Activated naive CD8-positive, alpha-beta T cell (primary cell): ENCODE measurements at regions not wholly inside any gene's neighbourhood (a gene's known extent, or its start where the extent isn't known, plus 50 kb on each side); places are given as distances from the start of the nearest gene placed in this dataset.
"Not testable (repeated sequence)": the region's sequence is repeated elsewhere in the genome, so short reads cannot be mapped to it uniquely, and the experiment has no call there.

ENCODE experiments used
- H3K27ac Mint-ChIP-seq: one replicate; pipeline ENCODE4 v1.8.0; 2021; ENCODE audit warnings: mixed read lengths
- H3K27me3 Mint-ChIP-seq: one replicate; pipeline ENCODE4 v1.8.0; 2021; ENCODE audit warnings: mixed read lengths
- H3K36me3 Mint-ChIP-seq: one replicate; pipeline ENCODE4 v1.8.0; 2021; ENCODE audit warnings: mixed read lengths
- H3K4me1 Mint-ChIP-seq: one replicate; pipeline ENCODE4 v1.8.0; 2021; ENCODE audit warnings: low read depth, mixed read lengths
- H3K4me3 Mint-ChIP-seq: one replicate; pipeline ENCODE4 v1.8.0; 2021; ENCODE audit warnings: mild to moderate bottlenecking, mixed read lengths
- H3K9me3 Mint-ChIP-seq: one replicate; pipeline ENCODE4 v1.8.0; 2021; ENCODE audit warnings: low read depth, mixed read lengths

DNA sequence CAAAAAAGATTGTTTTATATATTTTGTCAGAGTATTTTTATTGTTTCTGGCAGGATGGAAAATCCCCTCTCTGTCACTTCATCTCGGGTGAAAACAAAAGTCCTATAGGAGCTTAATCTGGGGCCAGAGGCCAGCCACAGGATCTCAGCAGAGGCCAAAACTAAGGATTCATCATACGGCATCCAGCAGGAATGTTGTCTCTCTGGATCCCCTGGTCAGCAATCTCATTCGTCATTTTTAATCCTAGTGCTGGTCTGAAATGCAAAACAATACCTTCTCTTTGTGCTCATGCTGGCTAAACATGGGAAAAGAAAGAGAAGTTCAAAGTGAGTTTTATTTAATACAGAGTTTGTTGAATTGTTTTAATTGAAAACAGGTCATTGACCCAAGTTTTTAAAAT lies 482.5 kb upstream of the AUTS2 start:
- no peak overlapping the region for H3K4me3 Mint-ChIP-seq
- H3K27me3 Mint-ChIP-seq = no peaks in the 10 kb centered on the region
- no peak overlapping the region for H3K27ac Mint-ChIP-seq
- no peaks in the 10 kb centered on the region for H3K9me3 Mint-ChIP-seq
- no peaks in the 10 kb centered on the region for H3K36me3 Mint-ChIP-seq
- no peaks in the 10 kb centered on the region for H3K4me1 Mint-ChIP-seq

GRCh38 chr7:69116196-69116595 lies 482.1 kb upstream of the AUTS2 start:
- H3K27me3 Mint-ChIP-seq, H3K36me3 Mint-ChIP-seq: not testable (repeated sequence)

DNA sequence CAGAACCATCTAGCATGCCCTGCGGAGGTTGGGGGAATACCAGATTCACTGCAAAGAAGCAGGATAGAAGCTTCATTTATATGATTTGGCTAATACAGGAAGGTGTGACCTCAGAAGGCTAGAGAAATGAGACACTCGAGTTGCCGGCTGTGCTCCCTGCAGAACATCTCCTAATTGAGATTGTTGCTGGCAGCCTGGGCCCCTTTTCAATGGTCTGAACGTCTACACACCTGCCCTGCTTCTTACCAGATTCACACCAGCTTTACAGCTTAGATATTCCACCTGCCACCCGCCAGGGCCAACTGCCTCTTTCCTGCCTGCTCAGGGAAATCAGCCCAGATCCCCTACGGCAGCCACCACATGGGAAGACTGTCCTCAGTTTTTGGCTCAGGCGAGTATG lies 475.3 kb upstream of the AUTS2 start:
- H3K4me1 Mint-ChIP-seq = no peaks in the 10 kb centered on the region
- H3K4me3 Mint-ChIP-seq = no peak overlapping the region
- H3K9me3 Mint-ChIP-seq = peaks cover 4% of the 10 kb centered on the region
- no peaks in the 10 kb centered on the region for H3K36me3 Mint-ChIP-seq
- H3K27me3 Mint-ChIP-seq = peaks cover 4% of the 10 kb centered on the region
- no peak overlapping the region for H3K27ac Mint-ChIP-seq

More at GRCh38 chr7:69116196-69116595, 482.1 kb upstream of the AUTS2 start:
- H3K4me3 Mint-ChIP-seq, H3K27ac Mint-ChIP-seq, H3K4me1 Mint-ChIP-seq, H3K9me3 Mint-ChIP-seq: not testable (repeated sequence)

GRCh38 chr7:69126896-69127479 lies 471.3 kb upstream of the AUTS2 start:
- no peak overlapping the region for H3K27ac Mint-ChIP-seq
- peaks cover 4% of the 10 kb centered on the region for H3K27me3 Mint-ChIP-seq
- no peak overlapping the region for H3K4me3 Mint-ChIP-seq
- H3K4me1 Mint-ChIP-seq = no peaks in the 10 kb centered on the region
- H3K9me3 Mint-ChIP-seq = peaks cover 4% of the 10 kb centered on the region
- H3K36me3 Mint-ChIP-seq = no peaks in the 10 kb centered on the region

GRCh38 chr7:69129524-69129923 lies 468.8 kb upstream of the AUTS2 start:
- Mint-ChIP-seq H3K27ac (no peak overlapping the region), H3K4me3 (no peak overlapping the region), H3K27me3 (peaks cover 9% of the 10 kb centered on the region), H3K36me3 (no peaks in the 10 kb centered on the region), H3K9me3 (peaks cover 4% of the 10 kb centered on the region), H3K4me1 (no peaks in the 10 kb centered on the region)

DNA sequence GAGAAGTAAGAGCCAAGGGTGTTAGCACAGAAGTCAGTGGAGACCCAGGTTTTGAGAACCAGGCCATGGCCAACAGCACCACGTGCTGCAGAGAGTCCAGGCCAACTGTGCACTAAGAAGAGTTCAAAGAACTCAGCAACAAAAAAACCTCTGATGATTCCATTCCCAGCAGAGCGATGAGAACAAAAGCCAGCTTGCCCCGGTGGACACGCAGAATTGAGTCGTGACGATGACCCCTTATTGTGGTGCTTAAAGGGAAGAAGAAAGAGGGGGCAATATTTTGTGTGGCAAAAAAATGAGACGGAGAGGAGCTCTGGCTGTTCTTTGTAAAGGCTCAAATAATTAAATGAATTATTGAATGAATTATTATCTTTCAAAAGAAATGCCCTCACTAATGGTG lies 468.3 kb upstream of the AUTS2 start:
- Mint-ChIP-seq H3K36me3 (no peaks in the 10 kb centered on the region), H3K27ac (no peak overlapping the region), H3K27me3 (peaks cover 10% of the 10 kb centered on the region), H3K9me3 (peaks cover 4% of the 10 kb centered on the region), H3K4me3 (no peak overlapping the region), H3K4me1 (no peaks in the 10 kb centered on the region)

DNA sequence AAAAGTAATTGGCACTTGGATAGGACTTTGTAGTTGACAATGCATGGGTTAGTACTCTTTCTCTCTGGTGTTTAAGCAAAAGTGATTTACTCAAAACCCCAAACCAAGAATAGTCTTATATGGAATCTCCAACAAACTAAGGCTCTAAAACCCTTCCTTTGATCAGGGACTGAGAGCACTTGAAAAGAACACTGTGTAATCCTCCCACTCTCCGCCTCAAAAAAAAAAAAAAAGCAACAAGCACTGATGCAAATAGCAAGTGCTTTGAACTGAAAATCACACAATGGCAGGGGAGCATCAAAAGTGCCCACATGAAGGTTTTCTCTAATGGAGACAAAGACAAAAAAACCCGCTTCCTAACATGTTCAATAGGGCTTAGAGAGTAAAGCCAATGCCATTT lies 467.9 kb upstream of the AUTS2 start:
- Mint-ChIP-seq H3K9me3 (peaks cover 5% of the 10 kb centered on the region), H3K4me1 (no peaks in the 10 kb centered on the region), H3K4me3 (no peak overlapping the region), H3K36me3 (no peaks in the 10 kb centered on the region), H3K27me3 (peaks cover 12% of the 10 kb centered on the region), H3K27ac (no peak overlapping the region)

GRCh38 chr7:69134316-69134715 lies 464.0 kb upstream of the AUTS2 start:
- peaks cover 2% of the 10 kb centered on the region for H3K36me3 Mint-ChIP-seq
- peaks cover 8% of the 10 kb centered on the region for H3K27me3 Mint-ChIP-seq
- no peak overlapping the region for H3K4me3 Mint-ChIP-seq
- peaks cover 20% of the 10 kb centered on the region for H3K9me3 Mint-ChIP-seq
- H3K4me1 Mint-ChIP-seq = peaks cover 4% of the 10 kb centered on the region
- no peak overlapping the region for H3K27ac Mint-ChIP-seq

DNA sequence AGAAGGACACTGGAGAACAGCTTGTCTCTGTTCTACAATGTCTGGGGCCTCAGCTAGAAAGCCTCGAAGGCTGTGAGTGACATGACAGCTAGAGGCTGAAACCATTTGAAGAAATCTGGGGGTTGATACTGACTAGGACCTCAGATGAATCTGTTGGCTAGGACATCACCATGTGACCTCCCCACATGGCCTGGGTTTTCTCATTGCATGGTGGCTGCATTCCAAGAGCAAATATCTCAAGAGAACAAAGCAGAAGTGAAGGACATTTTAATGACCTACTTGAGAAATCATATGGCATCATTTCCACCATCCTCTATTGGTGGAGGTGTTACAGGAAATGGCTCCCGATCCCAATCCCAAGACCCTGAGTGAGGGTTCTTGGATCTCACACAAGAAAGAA lies 450.6 kb upstream of the AUTS2 start:
- Mint-ChIP-seq H3K27ac (no peak overlapping the region), H3K4me3 (no peak overlapping the region), H3K36me3 (no peaks in the 10 kb centered on the region), H3K4me1 (no peaks in the 10 kb centered on the region), H3K9me3 (no peaks in the 10 kb centered on the region), H3K27me3 (no peaks in the 10 kb centered on the region)

GRCh38 chr7:69149804-69150782 lies 448.2 kb upstream of the AUTS2 start:
- no peak overlapping the region for H3K27ac Mint-ChIP-seq
- H3K4me1 Mint-ChIP-seq = no peaks in the 10 kb centered on the region
- H3K36me3 Mint-ChIP-seq = no peaks in the 10 kb centered on the region
- peaks cover 3% of the 10 kb centered on the region for H3K9me3 Mint-ChIP-seq
- no peak overlapping the region for H3K4me3 Mint-ChIP-seq
- H3K27me3 Mint-ChIP-seq = no peaks in the 10 kb centered on the region

GRCh38 chr7:69162326-69162725 lies 435.9 kb upstream of the AUTS2 start:
- no peaks in the 10 kb centered on the region for H3K4me1 Mint-ChIP-seq
- no peaks in the 10 kb centered on the region for H3K27me3 Mint-ChIP-seq

GRCh38 chr7:69162931-69163670 lies 435.2 kb upstream of the AUTS2 start:
- Mint-ChIP-seq H3K9me3 (no peaks in the 10 kb centered on the region), H3K27me3 (no peaks in the 10 kb centered on the region), H3K4me3 (no peak overlapping the region), H3K36me3 (no peaks in the 10 kb centered on the region), H3K27ac (no peak overlapping the region), H3K4me1 (no peaks in the 10 kb centered on the region)

More at GRCh38 chr7:69162326-69162725, 435.9 kb upstream of the AUTS2 start:
- H3K9me3 Mint-ChIP-seq = no peaks in the 10 kb centered on the region
- no peak overlapping the region for H3K27ac Mint-ChIP-seq
- no peak overlapping the region for H3K4me3 Mint-ChIP-seq
- no peaks in the 10 kb centered on the region for H3K36me3 Mint-ChIP-seq

GRCh38 chr7:69166979-69167516 lies 431.2 kb upstream of the AUTS2 start:
- no peaks in the 10 kb centered on the region for H3K36me3 Mint-ChIP-seq
- no peak overlapping the region for H3K4me3 Mint-ChIP-seq
- H3K27ac Mint-ChIP-seq = no peak overlapping the region
- H3K27me3 Mint-ChIP-seq = no peaks in the 10 kb centered on the region
- no peaks in the 10 kb centered on the region for H3K9me3 Mint-ChIP-seq
- no peaks in the 10 kb centered on the region for H3K4me1 Mint-ChIP-seq

DNA sequence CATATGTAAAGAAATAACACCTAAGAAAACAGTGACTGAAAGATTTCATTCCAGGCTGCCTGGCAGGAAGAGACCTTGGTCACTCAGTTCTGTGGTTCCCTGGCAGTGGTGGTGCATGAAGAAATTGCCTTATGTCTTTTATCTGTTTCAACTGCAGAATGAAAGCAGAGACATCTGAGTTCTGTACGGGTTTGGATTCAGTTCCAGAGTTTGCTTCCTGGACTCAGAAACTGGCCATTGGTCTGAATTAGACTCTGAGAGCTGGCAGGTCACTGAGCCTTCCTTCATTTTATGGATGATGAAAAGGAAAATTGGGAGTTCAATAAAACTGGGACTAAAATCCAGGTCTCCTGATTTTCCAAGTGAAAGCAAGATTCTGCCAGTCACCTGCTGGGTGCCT lies 428.9 kb upstream of the AUTS2 start:
- Mint-ChIP-seq H3K4me3 (no peak overlapping the region), H3K27me3 (no peaks in the 10 kb centered on the region), H3K4me1 (no peaks in the 10 kb centered on the region), H3K9me3 (no peaks in the 10 kb centered on the region), H3K27ac (no peak overlapping the region), H3K36me3 (no peaks in the 10 kb centered on the region)
